ENCODE measurements at regions not wholly inside any gene's neighbourhood (a gene's known extent, or its start where the extent isn't known, plus 50 kb on each side); places are given as distances from the start of the nearest gene placed in this dataset.

- DNase-seq: no peak
Measured at GRCh38 chr6:154561750-154562149, 51.3 kb upstream of the CNKSR3 start.

DNA sequence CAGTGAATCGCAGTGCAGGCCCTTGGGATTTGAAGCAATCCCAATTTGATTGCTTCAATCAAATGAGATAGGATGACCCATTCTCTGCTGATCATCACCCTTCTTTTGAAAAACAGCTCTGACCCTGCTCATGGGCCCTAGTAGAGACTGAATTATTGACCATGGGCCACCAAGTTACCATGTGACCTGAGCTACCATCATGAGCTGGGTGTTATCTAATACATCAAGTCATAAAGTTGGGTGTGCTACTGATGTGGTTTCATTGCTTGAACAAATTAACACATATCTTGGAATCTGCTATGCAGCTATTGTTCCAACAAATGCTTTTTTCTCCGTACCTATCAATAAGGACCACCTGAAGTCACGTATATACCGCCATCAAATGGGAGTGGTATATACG, 54.8 kb upstream of the CNKSR3 start:
- no peak for DNase-seq

GRCh38 chr6:154566866-154567265, 56.4 kb upstream of the CNKSR3 start:
- DNase-seq: no peak

DNA sequence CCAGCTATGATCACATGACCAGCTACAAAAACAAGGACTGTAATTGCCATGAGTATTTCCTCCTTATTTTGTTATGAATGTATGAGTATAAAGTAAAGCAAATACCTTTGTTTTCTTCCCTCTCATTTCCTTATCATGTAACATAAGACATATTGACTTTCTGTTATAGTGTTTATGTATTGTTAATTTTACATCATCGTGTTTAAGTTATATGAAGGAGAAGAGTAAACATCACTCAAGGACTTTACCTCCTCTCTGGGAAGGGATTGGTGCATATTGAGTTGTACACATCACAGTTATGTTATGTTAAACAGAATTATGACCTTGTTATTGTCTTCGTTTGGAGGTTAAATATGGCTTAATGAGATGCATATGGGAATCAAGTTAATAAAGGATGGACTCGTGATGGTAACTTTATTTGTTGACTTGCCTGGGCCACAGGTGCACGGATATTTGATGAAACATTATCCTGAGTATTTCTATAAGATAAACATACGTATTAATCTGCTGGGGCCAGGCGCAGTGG, 57.3 kb upstream of the CNKSR3 start:
- DNase-seq: no peak

DNA sequence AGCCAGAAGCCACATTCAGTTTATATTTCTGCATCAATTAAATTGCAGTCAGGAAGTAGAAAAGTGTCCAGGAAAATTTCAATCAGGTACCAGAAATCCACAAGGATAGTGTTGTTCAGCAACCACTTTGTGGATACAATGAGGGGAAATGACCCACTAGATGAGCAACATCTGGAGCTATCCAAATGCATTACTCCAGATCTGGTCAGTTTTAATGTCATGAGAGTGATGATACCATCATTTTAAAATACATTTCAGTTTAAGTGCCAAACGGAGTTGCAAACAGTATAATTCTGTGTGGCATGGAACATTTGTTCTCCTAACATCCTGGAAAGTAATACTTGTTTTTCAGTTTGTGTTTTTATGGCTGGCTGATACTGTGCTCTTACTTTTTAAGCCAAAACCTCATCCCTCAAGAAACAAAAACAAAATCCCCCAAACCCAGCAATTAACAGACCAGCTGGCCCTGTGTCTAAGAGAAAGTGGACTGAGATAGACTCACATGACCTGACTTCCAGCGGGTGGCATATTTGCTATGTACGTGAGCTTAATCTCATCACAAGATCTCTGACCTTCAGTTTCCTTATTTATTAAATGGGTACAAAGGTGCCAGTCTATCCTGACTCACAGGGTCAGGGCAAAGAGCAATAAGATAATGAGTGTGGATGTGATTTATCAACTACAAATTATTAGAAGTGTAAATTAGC, 58.8 kb upstream of the CNKSR3 start:
- DNase-seq: no peak

DNA sequence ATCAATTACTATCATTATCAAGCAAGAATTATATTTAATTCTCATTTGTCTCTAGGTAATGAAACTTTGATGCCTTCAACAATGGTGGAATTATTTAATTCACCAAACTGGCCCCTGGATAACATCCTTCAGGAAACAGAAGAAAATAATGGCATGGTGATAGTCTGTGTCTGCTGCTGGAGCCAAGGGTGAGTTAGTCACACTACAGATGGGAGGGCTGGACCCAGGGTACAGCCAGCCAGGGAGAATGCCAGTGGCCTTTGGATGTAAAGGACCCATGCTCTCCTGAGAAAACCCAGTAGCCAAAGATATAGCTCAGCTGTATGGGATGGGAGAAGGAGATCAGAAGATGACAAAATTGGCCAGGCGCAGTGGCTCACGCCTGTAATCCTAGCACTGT, 60.0 kb upstream of the CNKSR3 start:
- no peak for DNase-seq

- DNase-seq: no peak
Measured at GRCh38 chr6:154572556-154572955, 62.1 kb upstream of the CNKSR3 start.

- no peak for DNase-seq
Measured at GRCh38 chr6:154578004-154578559, 67.6 kb upstream of the CNKSR3 start.

- DNase-seq: no peak
Measured at GRCh38 chr6:154579046-154579445, 68.6 kb upstream of the CNKSR3 start.

GRCh38 chr6:154579485-154579884, 69.0 kb upstream of the CNKSR3 start:
- DNase-seq: no peak

DNA sequence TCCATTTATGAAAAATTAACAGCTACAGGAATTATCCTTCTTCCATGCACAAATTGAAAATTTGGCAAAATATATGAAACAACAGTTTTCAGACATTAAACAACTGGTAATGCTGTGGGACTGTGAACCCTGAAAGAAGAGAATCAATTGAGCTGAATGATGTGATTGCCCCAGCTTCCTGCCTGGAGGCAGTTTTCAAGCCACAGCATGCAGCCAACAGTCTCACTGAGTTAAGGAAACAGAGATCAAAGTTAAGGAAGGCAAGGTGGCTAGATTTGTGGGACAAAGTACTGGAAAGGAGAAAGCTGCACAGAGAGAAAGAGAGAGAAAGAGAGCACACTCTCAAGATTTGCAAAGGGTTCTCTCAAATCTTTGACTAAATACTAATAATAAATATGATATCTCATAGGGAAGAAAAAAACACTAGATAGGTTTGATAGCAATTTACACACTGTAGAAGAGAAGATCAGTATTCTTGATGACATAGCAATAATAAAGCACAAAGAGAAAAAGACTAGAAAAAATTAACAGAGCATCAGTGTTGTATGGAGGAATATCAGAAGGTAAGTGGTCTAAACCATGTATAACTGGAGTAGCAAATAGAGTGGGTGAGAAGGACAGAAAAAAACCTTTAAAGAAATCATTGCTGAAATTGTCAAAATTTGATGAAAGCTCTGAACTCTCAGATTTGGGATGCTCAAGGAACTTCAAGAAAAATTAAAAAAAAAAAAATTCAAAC, 70.1 kb upstream of the CNKSR3 start:
- no peak for DNase-seq

DNA sequence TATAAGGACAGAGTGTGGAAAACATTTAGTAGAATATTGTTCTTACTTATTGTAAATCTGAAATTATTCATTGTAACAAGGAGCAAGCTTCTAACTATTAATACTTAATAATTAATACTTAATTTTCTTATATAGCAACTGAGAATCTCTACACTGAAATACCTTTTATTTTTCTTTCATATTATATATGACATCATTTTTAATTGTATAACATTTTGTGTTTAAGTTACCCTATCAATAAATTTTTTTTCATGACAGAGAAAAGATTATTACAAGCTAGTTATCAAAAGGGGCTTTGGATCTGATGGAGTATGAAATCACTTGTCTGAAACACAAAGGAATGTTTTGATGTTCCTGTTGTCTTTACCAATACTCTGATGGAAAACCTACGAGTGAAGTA, 72.2 kb upstream of the CNKSR3 start:
- no peak for DNase-seq

GRCh38 chr6:154583546-154584188, 73.2 kb upstream of the CNKSR3 start:
- DNase-seq: no peak

DNA sequence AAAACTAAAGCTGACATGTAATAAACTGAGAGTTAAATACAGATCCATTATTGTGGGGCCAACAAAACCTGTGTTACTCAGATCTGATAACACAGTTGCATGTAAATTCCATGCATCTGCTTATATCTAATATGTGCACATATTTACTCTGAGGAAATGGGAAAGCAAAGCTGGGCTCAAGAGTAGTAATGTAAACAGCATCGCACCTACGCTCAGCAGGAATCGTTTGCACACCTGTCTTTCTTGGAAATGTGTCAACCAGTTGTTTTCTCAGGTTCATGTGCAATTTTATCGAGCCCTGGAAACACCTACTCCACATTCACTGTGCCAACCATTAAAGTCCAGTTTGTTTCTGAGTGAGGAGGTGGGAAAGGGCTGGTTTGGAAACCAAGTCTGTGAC, 80.3 kb upstream of the CNKSR3 start:
- DNase-seq: no peak

DNA sequence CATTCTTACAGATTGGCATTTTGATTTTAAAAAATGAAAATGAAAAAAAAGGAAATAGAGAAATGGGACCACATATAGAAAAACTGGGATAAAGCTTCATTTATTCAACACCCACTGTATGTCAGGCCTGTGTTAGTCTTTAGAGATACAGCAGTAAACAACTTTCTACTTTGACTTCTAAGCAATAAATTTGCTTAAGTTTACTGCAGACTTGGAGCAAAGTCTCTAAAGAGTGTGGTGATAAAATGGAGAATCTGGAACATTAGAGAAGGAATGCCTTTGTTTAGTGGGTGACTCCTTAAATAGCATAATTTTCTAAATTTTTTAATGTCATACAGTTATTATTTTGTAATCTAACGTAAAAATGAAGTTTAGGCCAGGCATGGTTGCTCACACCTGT, 80.7 kb upstream of the CNKSR3 start:
- DNase-seq: no peak

DNA sequence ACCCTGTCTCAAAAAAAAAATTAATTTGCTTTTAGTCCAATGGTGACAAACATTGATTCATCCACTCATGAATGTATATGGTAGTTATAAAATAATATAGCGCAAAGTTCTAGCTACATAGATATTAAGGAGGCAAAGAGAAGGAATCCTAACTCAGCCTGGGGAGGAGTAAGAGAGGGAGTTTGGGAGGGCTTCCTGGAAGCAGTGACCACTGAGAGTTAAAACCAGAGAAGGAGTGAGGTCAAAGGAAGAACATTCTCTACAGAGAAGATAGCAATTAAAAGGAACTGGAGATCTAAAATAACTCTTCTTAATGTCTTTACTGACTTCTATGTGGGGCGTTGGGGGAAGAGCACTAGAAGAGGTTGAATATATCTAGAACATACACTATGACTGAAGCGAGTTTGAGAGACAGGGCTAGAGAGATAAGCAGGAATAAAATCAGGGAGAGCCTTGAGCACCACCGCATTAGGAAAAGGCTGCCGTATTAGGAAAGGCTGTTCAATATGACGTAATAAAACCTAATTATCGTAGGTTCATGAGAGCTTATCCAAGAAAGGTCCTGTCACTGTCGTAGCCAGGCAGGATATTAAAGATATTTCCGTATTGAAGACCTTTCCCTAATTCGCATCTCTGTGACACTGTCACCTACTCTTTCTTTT, 81.8 kb upstream of the CNKSR3 start:
- no peak for DNase-seq

- no peak for DNase-seq
Measured at GRCh38 chr6:154593122-154593521, 82.6 kb upstream of the CNKSR3 start.

DNA sequence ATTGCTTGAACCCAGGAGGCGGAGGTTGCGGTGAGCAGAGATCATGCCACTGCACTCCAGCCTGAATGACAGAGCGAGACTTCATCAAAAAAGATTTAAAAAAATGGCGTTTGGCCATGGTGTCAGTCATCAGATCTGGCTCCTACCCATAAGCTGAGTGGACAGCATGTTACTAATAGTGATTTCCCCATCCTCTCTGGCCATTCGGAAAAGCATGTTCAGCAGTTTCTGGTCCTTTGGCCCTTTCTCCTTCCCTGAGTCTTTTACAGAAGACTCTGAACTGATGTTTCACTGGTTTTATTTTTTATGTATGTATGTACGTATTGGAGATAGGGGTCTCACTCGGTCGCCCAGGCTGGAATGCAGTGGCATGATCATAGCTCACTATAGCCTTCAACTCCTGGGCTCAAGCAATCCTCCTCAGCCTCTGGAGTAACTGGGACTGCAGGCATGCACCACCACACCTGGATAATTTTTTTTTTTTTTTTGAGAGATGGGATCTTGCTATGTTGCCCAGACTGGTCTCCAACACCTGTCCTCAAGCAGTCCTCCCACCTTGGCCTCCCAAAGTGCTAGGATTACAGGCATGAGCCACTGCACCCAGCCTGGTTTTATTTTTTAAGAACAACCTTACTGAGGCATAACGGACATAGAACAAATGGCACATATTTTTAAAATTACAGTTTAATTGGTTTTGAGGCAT, 84.2 kb upstream of the CNKSR3 start:
- DNase-seq: no peak

DNA sequence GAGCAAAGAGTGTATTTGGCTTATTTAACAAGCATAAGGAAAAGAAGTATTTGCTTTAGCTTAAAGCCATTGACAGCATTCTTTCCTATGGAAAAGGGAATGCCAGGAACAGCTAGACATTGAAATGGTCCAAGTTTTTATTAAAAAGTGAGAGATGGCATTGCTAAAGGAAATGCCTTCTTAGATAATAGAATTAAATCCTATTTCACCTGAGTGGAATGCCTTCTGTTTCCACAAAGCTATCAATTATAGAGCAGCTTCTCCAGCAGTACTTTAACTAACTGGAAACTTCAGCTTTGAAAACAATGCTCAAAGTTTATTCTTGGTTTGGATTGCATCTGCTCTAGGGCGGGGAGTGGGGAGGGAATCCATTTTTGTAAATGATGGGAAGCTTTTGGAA, 85.1 kb upstream of the CNKSR3 start:
- no peak for DNase-seq

DNA sequence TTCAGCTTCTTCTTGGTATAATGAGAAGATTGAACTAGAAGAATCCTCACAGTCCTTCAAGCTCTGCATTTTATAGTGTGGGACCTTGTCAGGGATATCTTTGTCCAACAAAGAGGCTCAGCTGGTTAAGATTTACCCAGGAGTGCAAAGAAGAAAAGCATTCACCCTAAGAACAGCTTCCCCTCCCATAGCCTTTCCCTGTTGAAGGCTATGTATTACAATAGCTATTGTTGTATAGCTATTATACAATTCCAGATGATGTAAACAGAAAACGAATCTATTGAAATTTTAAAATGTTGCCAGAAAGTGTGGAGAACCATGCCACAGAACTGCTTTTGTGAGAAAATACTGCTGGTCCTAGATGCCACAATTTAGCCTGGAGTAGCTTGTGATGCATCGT, 85.5 kb upstream of the CNKSR3 start:
- no peak for DNase-seq

DNA sequence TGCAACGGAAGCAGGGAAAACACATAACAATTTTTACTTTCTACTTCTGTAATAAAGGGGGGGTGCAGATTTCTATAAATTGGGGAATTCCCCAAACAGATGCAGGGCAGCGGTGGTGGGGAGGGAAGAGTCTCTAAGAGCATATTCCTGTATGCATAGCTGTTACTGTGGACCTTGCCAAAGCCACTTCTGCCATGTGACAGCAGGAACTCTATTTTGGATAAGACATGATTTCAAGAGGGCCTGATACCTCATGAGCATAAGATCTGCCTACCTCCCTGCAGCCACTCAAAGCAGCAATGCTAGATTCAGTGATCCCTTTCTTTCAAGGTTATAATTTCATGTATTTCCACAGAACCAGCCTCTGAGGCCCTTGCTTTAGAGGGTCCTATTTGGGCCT, 86.2 kb upstream of the CNKSR3 start:
- DNase-seq: no peak

- DNase-seq: no peak
Measured at GRCh38 chr6:154598399-154598798, 87.9 kb upstream of the CNKSR3 start.

DNA sequence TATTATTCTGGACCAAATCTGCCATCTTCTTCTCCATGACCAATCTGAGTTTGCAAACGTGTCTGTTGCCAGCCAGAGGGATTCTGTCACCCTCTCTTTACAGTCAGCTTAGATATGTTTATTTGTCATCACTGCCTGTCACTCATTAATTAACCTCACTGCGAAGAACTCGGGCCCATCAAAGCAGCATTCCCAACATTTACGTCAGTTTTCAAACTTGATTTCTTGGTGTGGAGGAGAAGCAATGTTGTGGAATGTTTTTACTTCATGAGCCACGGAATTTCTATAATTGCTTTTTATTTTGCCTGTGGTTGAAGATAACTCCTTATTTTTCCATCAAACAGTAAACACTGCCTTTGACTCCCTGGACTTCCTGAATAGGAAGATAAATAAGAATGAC, 91.8 kb upstream of the CNKSR3 start:
- no peak for DNase-seq

All from NK-92 treated with Interleukin-12 subunit alpha and Interleukin-12 subunit beta, amount 100 ng/mL, for 24 hours (cell line).